HT1080 (cell line): ENCODE measurements at regions not wholly inside any gene's neighbourhood (a gene's known extent, or its start where the extent isn't known, plus 50 kb on each side); places are given as distances from the start of the nearest gene placed in this dataset.
"Not testable (repeated sequence)": the region's sequence is repeated elsewhere in the genome, so short reads cannot be mapped to it uniquely, and the experiment has no call there.

Experiments
- DNase-seq: peaks from one replicate; pipeline ENCODE4 v3.0.0-alpha.2; 2015; ENCODE audit warnings: low read depth

GRCh38 chr6:86738078-86738477 lies 199.2 kb upstream of the HTR1E start:
- no peak for DNase-seq

GRCh38 chr6:86731631-86732030 lies 205.7 kb upstream of the HTR1E start:
- not testable (repeated sequence) for DNase-seq

GRCh38 chr6:86730772-86731171 lies 206.6 kb upstream of the HTR1E start:
- not testable (repeated sequence) for DNase-seq

- no peak for DNase-seq
Observed at GRCh38 chr6:86730216-86730615, 207.1 kb upstream of the HTR1E start.

GRCh38 chr6:86728976-86729375 lies 208.4 kb upstream of the HTR1E start:
- DNase-seq: no peak

- no peak for DNase-seq
Observed at GRCh38 chr6:86724695-86725094, 212.6 kb upstream of the HTR1E start.

- DNase-seq: no peak
Observed at GRCh38 chr6:86723729-86724128, 213.6 kb upstream of the HTR1E start.

- no peak for DNase-seq
Observed at GRCh38 chr6:86723151-86723550, 214.2 kb upstream of the HTR1E start.

- no peak for DNase-seq
Observed at GRCh38 chr6:86722131-86722530, 215.2 kb upstream of the HTR1E start.

GRCh38 chr6:86715676-86716075 lies 221.7 kb upstream of the HTR1E start:
- DNase-seq: no peak

GRCh38 chr6:86712039-86712438 lies 225.3 kb upstream of the HTR1E start:
- DNase-seq: no peak

GRCh38 chr6:86707545-86708120 lies 229.7 kb upstream of the HTR1E start:
- DNase-seq: no peak

GRCh38 chr6:86706449-86706848 lies 230.9 kb upstream of the HTR1E start:
- peak; percentile 11 for DNase-seq

GRCh38 chr6:86701228-86701627 lies 236.1 kb upstream of the HTR1E start:
- not testable (repeated sequence) for DNase-seq

- no peak for DNase-seq
Observed at GRCh38 chr6:86686496-86686895, 250.8 kb upstream of the HTR1E start.

GRCh38 chr6:86685230-86685797 lies 252.0 kb upstream of the HTR1E start:
- no peak for DNase-seq

GRCh38 chr6:86683132-86683908 lies 254.0 kb upstream of the HTR1E start:
- DNase-seq: no peak

- DNase-seq: no peak
Observed at GRCh38 chr6:86682297-86682696, 255.0 kb upstream of the HTR1E start.

- not testable (repeated sequence) for DNase-seq
Observed at GRCh38 chr6:86681140-86681539, 256.2 kb upstream of the HTR1E start.

- DNase-seq: not testable (repeated sequence)
Observed at GRCh38 chr6:86672125-86672524, 265.2 kb upstream of the HTR1E start.

- no peak for DNase-seq
Observed at GRCh38 chr6:86657192-86657591, 280.1 kb upstream of the HTR1E start.

GRCh38 chr6:86629123-86629522 lies 308.2 kb upstream of the HTR1E start:
- DNase-seq: no peak

- no peak for DNase-seq
Observed at GRCh38 chr6:86619428-86619827, 317.9 kb upstream of the HTR1E start.
